HCT116 (cell line): ENCODE measurements at regions not wholly inside any gene's neighbourhood (a gene's known extent, or its start where the extent isn't known, plus 50 kb on each side); places are given as distances from the start of the nearest gene placed in this dataset.

Source experiments
- ATAC-seq: fragments of 200-7000 bp; cut with Tn5 transposase; 2 replicates; pipeline ENCODE4 v1.9.1; 2020; ENCODE audit warnings: mild to moderate bottlenecking, moderate library complexity
- BruUV-seq: library from RNA; stranded (reverse); fragments of 400-500 nt; replicated peaks from 2 replicates; lab custom pipeline; 2021; lab: Mats Ljungman, UMichigan
- CTCF ChIA-PET: fragments of 300-600 bp; sonication (Branson Sonifier 250); formaldehyde crosslinking; loops from one replicate; lab custom pipeline; 2021; ENCODE audit warnings: antibody characterized with exemption; lab: Charles Lee
- POLR2A ChIA-PET: fragments of 300-600, 350-600 bp; sonication (Branson Sonifier 250); formaldehyde crosslinking; loops from one replicate; lab custom pipeline; 2021; ENCODE audit warnings: antibody characterized with exemption; lab: Charles Lee
- RAD21 ChIA-PET, 2 experiments: fragments of 300-600 bp; sonication (Branson Sonifier 250); formaldehyde crosslinking; loops; one replicate each; lab custom pipeline; 2023; ENCODE audit warnings: low total read pairs in 2 of 2; ENCODE audit not compliant: uncharacterized antibody in 2 of 2, unreplicated experiment in 2 of 2, low non-redundant PET in 1 of 2; lab: Charles Lee
- DNase-seq: peaks from one replicate; pipeline ENCODE4 v3.0.0-alpha.2; 2010; ENCODE audit warnings: low read depth, low spot score
- H2AFZ ChIP-seq: fragments of 200-600 bp; shearing (Covaris generic), sonication (generic); 2 replicates; pipeline ENCODE4 v1.6.1; 2017; ENCODE audit warnings: low read depth, mixed run types, mixed read lengths, antibody characterized with exemption, low read length; ENCODE audit not compliant: poor library complexity, severe bottlenecking
- H3K27ac ChIP-seq: 2 replicates; pipeline ENCODE4 v1.5.1; 2012; ENCODE audit warnings: low read depth, low read length
- H3K27me3 ChIP-seq: fragments of 200-600 bp; sonication (generic); 2 replicates; pipeline ENCODE4 v1.6.1; 2016; ENCODE audit warnings: mixed run types, low read length, mixed read lengths; ENCODE audit not compliant: insufficient read depth
- H3K36me3 ChIP-seq, 2 experiments: fragments of 200-500 bp in 1 of 2; fragments of 200-600 bp in 1 of 2; sonication (Bioruptor generic) in 1 of 2; sonication (generic) in 1 of 2; 2 replicates each; pipeline versions ENCODE4 v1.5.1 to v1.6.1; 2014 to 2016; ENCODE audit warnings: low read length in 2 of 2, inconsistent platforms in 1 of 2, mixed read lengths in 1 of 2, mixed run types in 1 of 2; ENCODE audit not compliant: insufficient read depth in 2 of 2, control insufficient read depth in 1 of 2
- H3K4me1 ChIP-seq, 2 experiments: fragments of 200-600 bp in 1 of 2; sonication (generic) in 1 of 2; 2 replicates each; pipeline versions ENCODE4 v1.5.1 to v1.6.1; 2012 to 2017; ENCODE audit warnings: low read length in 2 of 2, inconsistent platforms in 1 of 2, mild to moderate bottlenecking in 1 of 2, mixed read lengths in 1 of 2, mixed run types in 1 of 2, moderate library complexity in 1 of 2; ENCODE audit not compliant: insufficient read depth in 2 of 2, control insufficient read depth in 1 of 2
- H3K4me2 ChIP-seq: fragments of 200-600 bp; sonication (generic); 2 replicates; pipeline ENCODE4 v1.6.1; 2017; ENCODE audit warnings: mixed run types, low read length, mixed read lengths
- H3K4me3 ChIP-seq, 2 experiments: fragments of 200-600 bp in 1 of 2; sonication (generic) in 1 of 2; replicated peaks in 1 of 2; 2 replicates each; pipeline ENCODE4 v1.5.1; 2011 to 2016; ENCODE audit warnings: low read length in 2 of 2, control low read depth in 1 of 2, low read depth in 1 of 2, mild to moderate bottlenecking in 1 of 2, mixed read lengths in 1 of 2, mixed run types in 1 of 2
- H3K79me2 ChIP-seq: fragments of 200-600 bp; sonication (generic); 2 replicates; pipeline ENCODE4 v1.6.1; 2017; ENCODE audit warnings: mild to moderate bottlenecking, mixed run types, low read length, moderate library complexity, mixed read lengths; ENCODE audit not compliant: insufficient read depth
- H3K9ac ChIP-seq: fragments of 200-600 bp; sonication (generic); 2 replicates; pipeline ENCODE4 v1.6.1; 2016; ENCODE audit warnings: low read length, mixed read lengths
- H3K9me2 ChIP-seq: fragments of 200-600 bp; sonication (generic), shearing (Covaris generic); 2 replicates; pipeline ENCODE4 v1.6.1; 2017; ENCODE audit warnings: mixed run types, mild to moderate bottlenecking, moderate library complexity; ENCODE audit not compliant: insufficient read depth
- H3K9me3 ChIP-seq, 2 experiments: fragments of 200-500 bp in 1 of 2; fragments of 200-600 bp in 1 of 2; sonication (Bioruptor generic) in 1 of 2; sonication (generic) in 1 of 2; 2 replicates each; pipeline ENCODE4 v1.6.1; 2014 to 2017; ENCODE audit warnings: low read length in 2 of 2, mixed read lengths in 2 of 2, inconsistent platforms in 1 of 2, low read depth in 1 of 2, mild to moderate bottlenecking in 1 of 2, mixed run types in 1 of 2, moderate library complexity in 1 of 2; ENCODE audit not compliant: control insufficient read depth in 1 of 2, insufficient read depth in 1 of 2
- H4K20me1 ChIP-seq: fragments of 200-600 bp; sonication (generic), shearing (Covaris generic); 2 replicates; pipeline ENCODE4 v1.6.1; 2017; ENCODE audit warnings: mixed run types, mild to moderate bottlenecking, moderate library complexity; ENCODE audit not compliant: insufficient read depth
- ATF3 ChIP-seq: IDR thresholded peaks from 2 replicates; pipeline ENCODE4 v1.6.1; 2012
- CEBPB ChIP-seq: IDR thresholded peaks from 2 replicates; pipeline ENCODE4 v1.6.1; 2012; ENCODE audit warnings: low read depth
- CTCF ChIP-seq, 3 experiments: fragments of 200-600 bp in 1 of 3; sonication (generic) in 1 of 3; IDR thresholded peaks in 2 of 3; conservative IDR thresholded peaks in 1 of 3; 2 replicates each; pipeline ENCODE4 v1.5.1; 2012 to 2017; ENCODE audit warnings: low read depth in 2 of 3, low read length in 2 of 3, antibody characterized with exemption in 1 of 3, borderline replicate concordance in 1 of 3, control low read depth in 1 of 3, mild to moderate bottlenecking in 1 of 3, mixed read lengths in 1 of 3, mixed run types in 1 of 3, moderate library complexity in 1 of 3; ENCODE audit not compliant: insufficient read depth in 1 of 3
- ELF1 ChIP-seq: IDR thresholded peaks from 2 replicates; pipeline ENCODE4 v1.6.1; 2012; ENCODE audit warnings: low read depth, borderline replicate concordance
- EZH2 ChIP-seq: fragments of 200-600 bp; sonication (generic); IDR thresholded peaks from 2 replicates; pipeline ENCODE4 v1.6.1; 2017; ENCODE audit warnings: antibody characterized with exemption, mixed run types
- EZH2phosphoT487 ChIP-seq: fragments of 200-600 bp; IDR thresholded peaks from 2 replicates; pipeline ENCODE4 v1.6.1; 2018; ENCODE audit warnings: antibody characterized with exemption, borderline replicate concordance
- MAX ChIP-seq: IDR thresholded peaks from 2 replicates; pipeline ENCODE4 v1.6.1; 2012
- POLR2A ChIP-seq: IDR thresholded peaks from 2 replicates; pipeline ENCODE4 v1.7.0; 2011; ENCODE audit warnings: borderline replicate concordance; ENCODE audit not compliant: insufficient read depth, insufficient read length; ENCODE audit errors: extremely low read depth
- POLR2AphosphoS5 ChIP-seq: IDR thresholded peaks from 2 replicates; pipeline ENCODE4 v1.6.1; 2011; ENCODE audit warnings: mild to moderate bottlenecking, low read depth, low read length, moderate library complexity
- REST ChIP-seq: IDR thresholded peaks from 2 replicates; pipeline ENCODE4 v1.6.1; 2012; ENCODE audit warnings: low read depth
- SIN3A ChIP-seq: IDR thresholded peaks from 2 replicates; pipeline ENCODE4 v1.6.1; 2012; ENCODE audit warnings: low read depth
- YY1 ChIP-seq: IDR thresholded peaks from 2 replicates; pipeline ENCODE4 v1.6.1; 2011; ENCODE audit warnings: low read length, low read depth, moderate library complexity, mild to moderate bottlenecking; ENCODE audit not compliant: insufficient replicate concordance; ENCODE audit errors: extremely low read depth
- intact Hi-C: fragments of 100-400 bp; cut with micrococcal nuclease; formaldehyde crosslinking; loops from 2 replicates; pipeline ENCODE4 v1.10.0; 2022

- Histone ChIP-seq H3K79me2 (no peaks in the 10 kb centered on the region), H2AFZ (no peak overlapping the region), H3K4me3 (no peak overlapping the region), H3K27me3 (no peaks in the 10 kb centered on the region), H4K20me1 (no peaks in the 10 kb centered on the region), H3K4me1 (peaks cover 0 to 6% of the 10 kb centered on the region in 2 experiments; a peak in 2 of 4 replicates), H3K9me3 (no peaks in the 10 kb centered on the region), H3K36me3 (no peaks in the 10 kb centered on the region), H3K9ac (no peak overlapping the region), H3K27ac (no peak overlapping the region), H3K9me2 (no peaks in the 10 kb centered on the region), H3K4me2 (no peak overlapping the region)
- TF ChIP-seq CEBPB (no peak), CTCF (IDR thresholded peaks at IDR 0.05 in 2 of 3, conservative IDR thresholded peaks at IDR 0.05 in 1 of 3; ENCODE audit: borderline replicate concordance in 1 of 3, insufficient read depth in 1 of 3, low read depth in 2 of 3, low read length in 2 of 3) (no peak), EZH2phosphoT487 (no peak), POLR2AphosphoS5 (no peak), EZH2 (no peak), MAX (no peak), ELF1 (no peak), POLR2A (no peak), SIN3A (no peak), REST (no peak), YY1 (no peak), ATF3 (no peak)
- no TSS peak for BruUV-seq
- CTCF ChIA-PET = interaction anchor here (1.1 kb wide), 1 partner anchor 10 kb away, joined by 3 read pairs; no protein-coding TSS in a partner anchor
- POLR2A ChIA-PET = no interaction called here
- intact Hi-C loops = no loop called here
- RAD21 ChIA-PET = no interaction called here
- DNase-seq (no peak), ATAC-seq (no peak)
Observed at GRCh38 chr2:19503915-19504314, 145.5 kb upstream of the OSR1 start.
